ENCODE measurements at regions not wholly inside any gene's neighbourhood (a gene's known extent, or its start where the extent isn't known, plus 50 kb on each side); places are given as distances from the start of the nearest gene placed in this dataset.

DNA sequence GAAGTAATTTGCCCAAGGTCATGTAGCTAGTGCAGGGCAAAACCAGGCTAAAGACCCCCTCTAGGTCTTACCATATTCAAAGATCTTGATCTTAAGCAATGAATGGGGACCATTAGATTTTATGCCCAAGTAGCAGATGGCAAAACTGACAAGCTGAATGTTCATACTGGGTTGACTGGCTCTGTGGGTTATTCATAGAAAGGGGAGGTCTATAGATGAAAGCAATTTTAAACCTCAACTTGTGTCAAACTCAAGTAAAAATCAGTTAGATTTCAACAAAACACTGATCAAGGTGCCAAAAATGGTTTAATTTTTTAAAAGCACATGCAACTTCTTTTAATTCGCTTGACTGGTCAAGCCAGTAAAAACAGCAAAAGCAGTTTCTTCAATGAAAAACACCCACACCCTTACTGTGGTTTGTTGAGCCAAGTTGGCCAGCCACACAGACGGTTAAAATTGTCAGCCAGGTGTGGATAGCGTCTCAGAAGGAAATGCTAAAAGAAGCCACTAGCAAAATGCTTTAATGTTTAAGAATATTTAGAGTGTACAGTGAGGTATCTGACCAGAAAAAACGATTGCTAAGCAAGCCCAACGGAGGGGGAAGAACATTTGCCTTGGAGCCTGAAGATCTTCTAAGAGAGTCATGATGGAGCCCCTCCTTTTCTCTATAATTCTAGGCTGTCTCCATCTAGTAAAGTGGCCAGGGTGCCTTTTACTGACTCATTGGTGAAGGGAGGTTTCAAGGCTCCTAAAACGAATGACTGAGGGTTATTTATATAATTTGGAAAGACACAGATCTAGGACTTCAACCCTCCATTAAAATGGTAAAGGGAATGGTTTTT, 539.6 kb upstream of the CLINT1 start:
- Histone ChIP-seq H3K4me1 (no peaks in the 10 kb centered on the region), H3K36me3 (no peaks in the 10 kb centered on the region), H3K9me3 (no peaks in the 10 kb centered on the region), H3K27me3 (no peaks in the 10 kb centered on the region), H3K4me3 (no peak overlapping the region), H3K27ac (no peak overlapping the region)
- intact Hi-C loops (cut with DNase I): no loop called here
- WGBS, 2 donors: 59 to 67% methylated on average over 6 of the region's 6 CpGs
- no peak for DNase-seq
- no peak for TF ChIP-seq POLR2A (IDR thresholded peaks at IDR 0.05)
- TF ChIP-seq, protein P1, sequence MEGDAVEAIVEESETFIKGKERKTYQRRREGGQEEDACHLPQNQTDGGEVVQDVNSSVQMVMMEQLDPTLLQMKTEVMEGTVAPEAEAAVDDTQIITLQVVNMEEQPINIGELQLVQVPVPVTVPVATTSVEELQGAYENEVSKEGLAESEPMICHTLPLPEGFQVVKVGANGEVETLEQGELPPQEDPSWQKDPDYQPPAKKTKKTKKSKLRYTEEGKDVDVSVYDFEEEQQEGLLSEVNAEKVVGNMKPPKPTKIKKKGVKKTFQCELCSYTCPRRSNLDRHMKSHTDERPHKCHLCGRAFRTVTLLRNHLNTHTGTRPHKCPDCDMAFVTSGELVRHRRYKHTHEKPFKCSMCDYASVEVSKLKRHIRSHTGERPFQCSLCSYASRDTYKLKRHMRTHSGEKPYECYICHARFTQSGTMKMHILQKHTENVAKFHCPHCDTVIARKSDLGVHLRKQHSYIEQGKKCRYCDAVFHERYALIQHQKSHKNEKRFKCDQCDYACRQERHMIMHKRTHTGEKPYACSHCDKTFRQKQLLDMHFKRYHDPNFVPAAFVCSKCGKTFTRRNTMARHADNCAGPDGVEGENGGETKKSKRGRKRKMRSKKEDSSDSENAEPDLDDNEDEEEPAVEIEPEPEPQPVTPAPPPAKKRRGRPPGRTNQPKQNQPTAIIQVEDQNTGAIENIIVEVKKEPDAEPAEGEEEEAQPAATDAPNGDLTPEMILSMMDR (IDR thresholded peaks at IDR 0.05): no peak

DNA sequence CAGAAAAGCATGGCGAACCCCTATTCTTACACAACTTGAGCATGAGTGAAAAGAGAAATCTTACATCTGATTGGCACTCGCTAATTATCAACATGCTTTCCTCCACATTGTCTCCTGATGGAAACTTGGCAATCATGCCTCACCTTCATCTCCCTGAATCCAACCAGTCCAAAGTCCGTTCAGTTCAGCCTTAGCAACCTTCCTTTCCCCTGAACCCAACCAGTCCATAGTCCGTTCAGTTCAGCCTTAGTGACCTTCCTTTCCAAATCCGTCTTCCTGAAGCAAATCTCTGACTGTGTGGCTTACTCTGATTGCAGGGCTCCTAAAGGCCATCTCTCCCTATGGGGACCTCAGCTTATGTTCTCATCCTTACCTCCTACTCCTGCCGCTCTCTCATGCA, 538.3 kb upstream of the CLINT1 start:
- Histone ChIP-seq H3K9me3 (no peaks in the 10 kb centered on the region), H3K36me3 (no peaks in the 10 kb centered on the region), H3K27ac (no peak overlapping the region), H3K4me1 (no peaks in the 10 kb centered on the region), H3K27me3 (no peaks in the 10 kb centered on the region), H3K4me3 (no peak overlapping the region)
- 86 to 87% methylated on average over 6 of the region's 6 CpGs for WGBS, 2 donors
- DNase-seq: no peak
- intact Hi-C loops (cut with DNase I): no loop called here
- TF ChIP-seq, protein P1 (IDR thresholded peaks at IDR 0.05): no peak
- TF ChIP-seq POLR2A (IDR thresholded peaks at IDR 0.05): no peak

DNA sequence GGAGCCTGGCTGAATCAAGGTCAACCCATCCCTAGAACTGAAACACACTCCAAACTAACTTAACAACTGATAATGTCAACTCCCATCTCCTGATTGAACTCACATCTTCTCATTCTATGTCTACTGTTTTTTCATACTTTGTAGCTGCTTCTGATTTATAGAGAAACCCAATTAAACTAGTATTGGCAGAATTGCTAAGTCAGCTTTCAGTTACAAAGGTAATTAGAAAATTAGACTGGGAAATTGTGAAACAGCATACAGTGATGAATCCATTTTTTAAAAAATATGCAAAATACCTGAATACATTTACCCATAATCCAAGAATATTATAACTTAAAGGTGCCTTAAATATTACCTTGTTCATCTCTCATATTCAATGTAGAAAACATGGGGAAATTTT, 535.2 kb upstream of the CLINT1 start:
- Histone ChIP-seq H3K4me3 (no peak overlapping the region), H3K27ac (no peak overlapping the region), H3K9me3 (no peaks in the 10 kb centered on the region), H3K36me3 (no peaks in the 10 kb centered on the region), H3K27me3 (no peaks in the 10 kb centered on the region), H3K4me1 (no peaks in the 10 kb centered on the region)
- intact Hi-C loops (cut with DNase I): no loop called here
- DNase-seq: no peak
- TF ChIP-seq, protein P1 (IDR thresholded peaks at IDR 0.05): no peak
- TF ChIP-seq POLR2A (IDR thresholded peaks at IDR 0.05): no peak

DNA sequence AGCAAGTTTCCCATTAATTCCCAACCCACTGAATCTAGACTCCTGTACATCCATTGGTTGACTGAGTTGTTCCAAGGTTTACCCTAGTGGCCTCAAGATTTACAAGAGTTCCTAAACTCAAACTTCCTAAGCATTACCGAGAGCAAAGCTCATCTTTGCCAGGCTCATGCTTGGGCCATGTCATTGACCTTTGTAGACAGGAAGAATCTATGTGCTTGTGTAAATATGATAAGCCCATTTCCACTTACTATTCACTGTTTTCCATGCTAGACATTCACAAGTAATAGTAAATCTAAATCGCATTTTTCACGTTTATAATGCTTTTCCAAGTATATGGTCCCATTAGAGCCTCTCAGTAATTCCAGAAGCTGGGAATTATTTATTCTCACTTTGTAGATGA, 534.5 kb upstream of the CLINT1 start:
- DNase-seq: no peak
- Histone ChIP-seq H3K4me3 (no peak overlapping the region), H3K36me3 (no peaks in the 10 kb centered on the region), H3K4me1 (no peaks in the 10 kb centered on the region), H3K27me3 (no peaks in the 10 kb centered on the region), H3K27ac (no peak overlapping the region), H3K9me3 (no peaks in the 10 kb centered on the region)
- WGBS, 2 donors: 73% methylated on average over 3 of the region's 3 CpGs
- intact Hi-C loops (cut with DNase I): no loop called here
- no peak for TF ChIP-seq POLR2A (IDR thresholded peaks at IDR 0.05)
- TF ChIP-seq, protein P1 (IDR thresholded peaks at IDR 0.05): no peak

DNA sequence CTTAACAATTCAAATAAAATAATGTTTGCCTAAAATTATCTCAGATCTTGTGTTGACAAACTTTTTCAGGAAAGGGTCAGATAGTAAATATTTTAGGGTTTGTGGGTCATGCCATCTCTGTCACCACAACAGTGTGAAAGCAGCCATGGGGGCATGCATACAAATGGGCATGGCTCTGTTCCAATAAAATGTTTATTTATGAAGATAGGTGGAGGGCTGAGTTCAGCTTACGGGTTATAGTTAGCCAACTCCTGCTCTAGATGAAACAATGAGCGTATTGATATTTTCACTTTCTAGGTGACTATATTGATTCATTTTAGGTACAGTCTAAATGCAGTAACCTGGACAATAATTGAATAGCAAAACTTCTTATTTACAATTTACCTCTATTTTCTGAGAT, 533.8 kb upstream of the CLINT1 start:
- H3K9me3 ChIP-seq: no peaks in the 10 kb centered on the region
- H3K27me3 ChIP-seq: no peaks in the 10 kb centered on the region
- no peak for DNase-seq
- intact Hi-C loops (cut with DNase I): no loop called here
- H3K36me3 ChIP-seq: no peaks in the 10 kb centered on the region
- no peak for TF ChIP-seq POLR2A (IDR thresholded peaks at IDR 0.05)
- TF ChIP-seq, protein P1 (IDR thresholded peaks at IDR 0.05): no peak
- H3K4me1 ChIP-seq: no peaks in the 10 kb centered on the region
- no peak overlapping the region for H3K27ac ChIP-seq
- no peak overlapping the region for H3K4me3 ChIP-seq
- 69 to 82% methylated on average over 2 of the region's 2 CpGs for WGBS, 2 donors
